Activated naive CD4-positive, alpha-beta T cell treated with anti-CD3 and anti-CD28 coated beads, Interleukin-2, amount 50 U/mL, for 72 hours (primary cell): ENCODE measurements at regions not wholly inside any gene's neighbourhood (a gene's known extent, or its start where the extent isn't known, plus 50 kb on each side); places are given as distances from the start of the nearest gene placed in this dataset.

Experiments used
- ATAC-seq, 2 donors: fragments of 150-1000 bp; cut with Tn5 transposase; 2 replicates each; pipeline ENCODE4 v1.10.0; 2021; ENCODE audit warnings: mild to moderate bottlenecking in 2 of 2, moderate library complexity in 2 of 2
- DNase-seq, 2 donors: peaks; one replicate each; pipeline ENCODE4 v3.0.0; 2021 to 2022; ENCODE audit warnings: low spot score in 2 of 2
- H3K27ac Mint-ChIP-seq, 2 donors: one replicate each; pipeline ENCODE4 v1.8.0; 2022; ENCODE audit warnings: mild to moderate bottlenecking in 2 of 2, mixed read lengths in 2 of 2
- H3K36me3 Mint-ChIP-seq, 2 donors: one replicate each; pipeline ENCODE4 v1.8.0; 2022; ENCODE audit warnings: mixed read lengths in 2 of 2
- H3K9me3 Mint-ChIP-seq, 2 donors: one replicate each; pipeline ENCODE4 v1.8.0; 2022; ENCODE audit warnings: mixed read lengths in 2 of 2

DNA sequence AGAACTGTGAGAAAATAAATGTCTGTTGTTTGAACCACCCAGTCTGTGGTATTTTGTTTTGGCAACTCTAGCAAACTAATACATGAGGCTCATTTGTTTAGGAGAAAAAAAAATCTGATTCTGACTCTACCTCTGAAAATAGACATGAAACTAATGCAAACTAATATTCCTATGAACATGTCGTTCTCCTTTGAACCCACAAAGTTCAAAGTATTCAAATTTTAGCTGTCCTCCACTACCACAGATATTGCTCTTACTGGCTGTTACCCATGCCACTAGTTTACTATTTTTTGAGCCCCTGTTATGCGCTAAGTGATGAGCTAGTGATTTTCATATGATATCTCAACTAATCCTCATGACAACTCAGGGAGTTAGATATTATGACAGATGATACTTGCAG lies 58.8 kb upstream of the ZNF804B start:
- no peak for ATAC-seq

DNA sequence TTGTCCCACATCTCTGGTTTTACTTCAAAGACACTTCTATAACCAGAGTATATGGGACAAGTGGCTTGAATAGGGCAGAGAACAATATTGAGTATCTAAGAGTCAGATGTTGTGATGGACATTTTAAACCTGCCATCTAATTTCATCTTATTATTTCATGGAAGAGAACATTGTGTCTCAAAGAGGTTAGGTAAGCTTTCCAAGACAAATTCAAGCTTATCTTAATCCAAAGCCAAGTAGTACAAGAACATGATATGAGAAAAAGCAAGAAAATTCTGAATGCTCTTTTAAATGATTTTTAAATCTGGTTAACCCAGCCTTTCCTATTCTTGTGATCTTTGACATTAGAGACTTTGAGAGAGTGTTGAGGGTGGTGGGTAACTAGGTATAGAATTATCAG lies 65.3 kb upstream of the ZNF804B start:
- Mint-ChIP-seq H3K27ac (no peak overlapping the region), H3K36me3 (no peaks in the 10 kb centered on the region), H3K9me3 (no peaks in the 10 kb centered on the region)
- ATAC-seq (no peak), DNase-seq (no peak)

More for the DNA sequence above, 58.8 kb upstream of the ZNF804B start:
- H3K36me3 Mint-ChIP-seq, result no peaks in the 10 kb centered on the region
- H3K27ac Mint-ChIP-seq, result no peak overlapping the region
- no peaks in the 10 kb centered on the region for H3K9me3 Mint-ChIP-seq
- no peak for DNase-seq

DNA sequence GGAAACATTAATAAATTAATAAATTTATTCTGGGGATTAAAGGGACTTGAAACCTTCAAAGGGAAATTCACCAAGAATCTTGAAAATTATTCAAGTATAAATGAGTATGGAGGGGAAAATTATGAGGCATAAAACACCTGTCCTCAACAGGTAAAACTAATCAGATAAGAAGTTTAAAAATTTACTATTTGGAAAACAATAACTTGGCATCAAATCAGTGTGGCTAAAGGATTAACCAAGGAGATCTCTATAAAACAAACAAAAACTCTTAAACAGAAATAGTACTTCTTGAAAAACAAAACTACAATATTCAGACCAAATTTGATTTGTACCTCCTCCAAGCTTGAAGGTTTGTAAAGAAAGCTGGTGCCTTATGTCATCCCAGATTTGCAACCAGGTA lies 66.4 kb upstream of the ZNF804B start:
- ATAC-seq, result no peak
- no peaks in the 10 kb centered on the region for H3K9me3 Mint-ChIP-seq
- DNase-seq, result no peak
- H3K27ac Mint-ChIP-seq, result no peak overlapping the region
- no peaks in the 10 kb centered on the region for H3K36me3 Mint-ChIP-seq

DNA sequence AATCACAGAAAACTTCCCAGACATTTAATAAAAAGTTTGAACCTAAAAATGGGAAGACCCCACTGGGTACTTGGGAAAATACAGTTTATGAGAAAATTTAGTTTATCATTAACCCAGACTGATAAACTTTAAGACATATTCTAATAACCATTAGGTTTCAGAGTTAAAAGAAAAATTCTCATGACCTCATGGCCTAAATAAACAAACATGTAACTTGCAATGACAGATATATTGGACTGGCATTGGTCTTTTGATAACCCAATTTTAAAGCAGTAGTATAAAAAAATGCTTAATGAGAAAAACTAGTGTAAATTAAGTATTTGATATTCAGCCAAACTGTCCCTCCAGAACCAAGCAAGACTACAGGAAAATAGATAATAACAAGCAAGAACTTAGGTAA lies 67.0 kb upstream of the ZNF804B start:
- Mint-ChIP-seq H3K9me3 (no peaks in the 10 kb centered on the region), H3K27ac (no peak overlapping the region), H3K36me3 (no peaks in the 10 kb centered on the region)
- ATAC-seq (no peak), DNase-seq (no peak)

DNA sequence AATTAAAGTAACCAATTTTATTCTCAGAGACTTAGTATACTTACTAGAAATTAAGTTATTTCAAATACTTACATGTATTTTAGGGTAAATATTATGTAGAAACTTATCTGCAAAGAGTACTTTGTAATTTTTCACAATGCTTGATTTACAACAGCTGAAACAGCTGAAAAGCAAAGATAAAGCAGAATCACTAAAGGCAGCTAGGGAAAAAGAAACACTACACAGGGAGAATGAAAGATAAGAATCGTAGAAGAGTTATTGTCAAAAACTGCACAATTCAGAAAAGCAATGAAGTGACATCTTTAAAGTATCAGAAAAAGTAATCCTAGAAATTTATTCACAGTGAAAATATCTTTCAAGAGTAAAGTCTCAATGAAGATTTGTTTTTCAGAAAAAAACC lies 69.7 kb upstream of the ZNF804B start:
- DNase-seq (no peak), ATAC-seq (no peak)
- Mint-ChIP-seq H3K27ac (no peak overlapping the region), H3K9me3 (peaks cover 0 to 2% of the 10 kb centered on the region in 2 donors), H3K36me3 (no peaks in the 10 kb centered on the region)

DNA sequence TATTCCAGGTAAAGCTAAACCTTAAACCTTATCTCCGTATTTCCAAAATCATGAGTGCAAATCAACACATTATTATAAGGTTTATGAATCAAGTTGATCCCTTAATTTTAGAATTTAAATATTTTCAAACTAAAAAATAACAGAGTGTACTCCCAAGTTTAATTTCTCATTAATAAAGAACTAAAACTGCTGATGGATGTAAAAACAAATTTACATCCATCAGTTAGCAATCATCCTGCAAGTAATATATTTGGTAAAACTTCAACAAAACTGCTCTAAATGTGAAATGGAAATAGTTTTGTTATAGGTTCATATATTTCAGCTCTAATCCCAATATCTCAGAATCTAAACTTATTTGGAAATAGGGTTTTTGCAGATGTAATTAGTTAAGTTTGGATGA lies 71.3 kb upstream of the ZNF804B start:
- H3K27ac Mint-ChIP-seq, result no peak overlapping the region
- DNase-seq (no peak), ATAC-seq (no peak)
- H3K36me3 Mint-ChIP-seq, result no peaks in the 10 kb centered on the region
- H3K9me3 Mint-ChIP-seq, result peaks cover 0 to 2% of the 10 kb centered on the region in 2 donors

DNA sequence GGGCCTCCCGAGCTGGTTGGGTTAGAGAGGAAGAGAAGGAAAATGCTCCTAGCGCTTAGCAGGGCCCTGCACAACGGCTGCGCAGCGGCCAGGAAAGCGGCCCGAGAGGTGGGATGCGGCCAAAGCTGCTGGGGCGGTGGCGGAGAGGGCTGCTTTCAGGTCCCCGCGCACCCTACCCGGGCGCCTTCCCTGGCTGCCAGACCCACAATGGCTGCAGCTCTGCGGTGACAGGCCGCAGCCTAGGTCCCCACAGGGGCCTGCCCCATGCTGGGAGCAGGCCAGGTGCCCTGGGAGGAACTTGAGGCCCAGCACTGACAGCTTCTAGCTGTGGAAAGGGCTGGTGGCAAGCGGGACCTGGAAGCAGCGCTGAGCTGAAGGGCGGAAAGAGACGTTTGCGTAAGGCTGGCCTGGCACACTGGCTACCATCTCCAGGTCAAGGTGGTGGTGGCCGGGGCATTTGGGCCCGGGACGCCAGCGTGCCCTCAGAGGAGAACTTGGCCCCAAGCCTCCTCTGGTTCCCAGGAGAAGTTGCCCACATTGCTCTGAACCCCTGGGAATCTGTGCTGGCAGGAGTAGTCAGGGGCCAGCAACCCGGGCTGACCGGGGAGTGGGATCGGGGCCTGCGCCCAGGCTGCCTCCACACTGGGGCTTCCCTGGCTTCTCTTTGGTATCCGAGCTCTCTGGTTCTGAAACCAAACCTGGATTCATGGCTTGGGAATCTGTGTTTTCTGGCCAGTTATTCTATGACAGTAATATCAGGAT lies 72.9 kb upstream of the ZNF804B start:
- no peak for ATAC-seq
- DNase-seq, result no peak
- Mint-ChIP-seq H3K9me3 (peaks cover 0 to 2% of the 10 kb centered on the region in 2 donors), H3K36me3 (no peaks in the 10 kb centered on the region), H3K27ac (no peak overlapping the region)

DNA sequence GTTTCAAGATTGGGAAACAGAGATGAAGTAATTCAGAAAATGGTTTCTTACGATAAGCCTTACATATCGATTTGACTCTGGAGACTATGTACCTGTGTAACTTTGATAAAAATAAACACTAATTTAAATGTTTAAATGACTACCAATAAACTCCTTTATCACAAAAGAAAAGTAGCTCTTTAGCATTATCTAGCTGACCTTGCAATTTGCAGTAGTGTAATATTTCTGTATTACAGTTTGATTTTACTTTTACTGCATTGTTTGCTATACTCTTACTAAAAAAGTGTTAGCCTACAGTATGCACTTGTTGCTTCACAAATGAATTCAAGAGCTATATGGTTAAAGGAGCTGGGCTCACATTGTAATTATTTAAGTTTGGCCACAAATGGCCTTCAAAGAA lies 77.8 kb upstream of the ZNF804B start:
- DNase-seq, result no peak
- H3K36me3 Mint-ChIP-seq, result no peaks in the 10 kb centered on the region
- no peak for ATAC-seq
- peaks cover 0 to 2% of the 10 kb centered on the region in 2 donors for H3K9me3 Mint-ChIP-seq
- no peak overlapping the region for H3K27ac Mint-ChIP-seq

DNA sequence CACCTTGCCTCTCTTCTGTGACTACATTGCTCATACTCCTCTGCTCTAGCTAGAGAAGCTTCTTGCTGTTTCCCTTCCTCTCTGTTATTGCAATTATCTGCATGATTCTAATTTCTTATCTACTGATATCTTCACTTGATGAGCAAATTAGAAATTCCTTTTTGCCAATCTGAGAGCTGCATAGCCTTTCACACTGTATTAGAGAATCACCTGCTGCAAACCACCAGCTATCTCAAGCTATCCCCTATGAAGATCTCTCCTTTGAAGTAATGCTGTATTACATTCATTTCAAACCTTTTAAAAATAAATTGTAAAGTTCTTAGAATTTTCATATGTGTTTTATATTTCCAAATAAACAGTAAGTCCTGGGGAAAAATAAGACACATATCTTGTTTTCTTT lies 89.0 kb upstream of the ZNF804B start:
- Mint-ChIP-seq H3K9me3 (peaks cover 0 to 8% of the 10 kb centered on the region in 2 donors), H3K36me3 (no peaks in the 10 kb centered on the region), H3K27ac (no peak overlapping the region)
- DNase-seq, result no peak
- no peak for ATAC-seq

DNA sequence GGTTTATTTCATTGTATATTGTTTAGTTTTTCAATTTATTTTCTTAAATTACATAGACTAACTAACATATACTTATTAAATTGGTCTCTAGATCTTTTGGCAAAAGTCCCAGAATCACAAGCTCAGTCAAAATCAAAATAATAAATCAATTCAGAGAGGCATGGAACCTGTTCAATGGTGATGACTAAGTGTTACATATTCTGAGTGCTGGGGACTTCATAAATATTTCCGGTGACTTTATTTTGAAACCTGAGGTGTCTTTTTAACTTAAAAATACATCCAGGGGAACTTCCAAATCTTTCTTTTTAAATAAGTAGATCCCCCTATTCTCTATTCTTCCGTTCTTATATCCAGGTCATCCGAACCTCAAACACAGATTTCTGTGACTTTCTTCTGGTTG lies 89.6 kb upstream of the ZNF804B start:
- Mint-ChIP-seq H3K27ac (no peak overlapping the region), H3K9me3 (peaks cover 0 to 8% of the 10 kb centered on the region in 2 donors), H3K36me3 (no peaks in the 10 kb centered on the region)
- DNase-seq (no peak), ATAC-seq (no peak)

DNA sequence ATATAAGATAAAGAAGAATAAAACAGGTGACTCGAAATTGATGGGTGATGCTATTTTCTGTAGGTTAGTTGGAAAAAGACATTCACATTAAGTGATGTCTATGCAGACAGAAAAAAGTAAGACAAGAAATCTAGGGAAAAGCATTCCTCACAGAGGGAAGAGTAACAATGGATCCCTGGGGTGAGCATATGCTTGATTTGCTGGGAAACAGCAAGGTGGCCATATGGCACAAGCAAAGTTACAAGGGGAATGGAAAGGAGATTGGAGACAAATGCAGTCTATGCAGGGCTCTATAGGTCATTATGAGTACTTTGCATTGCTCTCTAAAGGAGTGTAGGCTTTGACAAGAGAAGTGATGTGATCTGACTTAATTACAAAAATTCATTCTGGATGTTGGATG lies 90.9 kb upstream of the ZNF804B start:
- Mint-ChIP-seq H3K9me3 (no peaks in the 10 kb centered on the region), H3K27ac (no peak overlapping the region), H3K36me3 (no peaks in the 10 kb centered on the region)
- DNase-seq, result no peak
- ATAC-seq, result no peak

DNA sequence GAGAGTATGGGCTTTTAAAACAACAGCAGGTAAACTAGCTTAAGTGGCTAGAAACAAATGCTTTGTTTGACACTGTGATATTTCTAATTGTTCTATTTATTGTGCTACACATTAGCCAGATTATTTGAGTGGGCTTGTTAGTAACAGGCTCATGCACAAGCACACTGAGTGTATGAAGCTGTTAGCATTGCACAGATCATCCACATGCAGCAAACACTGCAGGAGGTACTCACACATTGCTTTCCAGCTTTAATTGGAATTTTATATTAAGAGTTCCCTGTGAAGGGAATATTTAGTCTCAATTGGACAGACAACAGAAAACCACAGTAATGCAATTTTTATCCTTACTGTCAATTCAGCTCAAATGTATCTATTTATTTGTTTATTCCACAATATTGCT lies 92.9 kb upstream of the ZNF804B start:
- ATAC-seq, result no peak
- Mint-ChIP-seq H3K27ac (no peak overlapping the region), H3K36me3 (no peaks in the 10 kb centered on the region), H3K9me3 (no peaks in the 10 kb centered on the region)
- DNase-seq, result no peak

DNA sequence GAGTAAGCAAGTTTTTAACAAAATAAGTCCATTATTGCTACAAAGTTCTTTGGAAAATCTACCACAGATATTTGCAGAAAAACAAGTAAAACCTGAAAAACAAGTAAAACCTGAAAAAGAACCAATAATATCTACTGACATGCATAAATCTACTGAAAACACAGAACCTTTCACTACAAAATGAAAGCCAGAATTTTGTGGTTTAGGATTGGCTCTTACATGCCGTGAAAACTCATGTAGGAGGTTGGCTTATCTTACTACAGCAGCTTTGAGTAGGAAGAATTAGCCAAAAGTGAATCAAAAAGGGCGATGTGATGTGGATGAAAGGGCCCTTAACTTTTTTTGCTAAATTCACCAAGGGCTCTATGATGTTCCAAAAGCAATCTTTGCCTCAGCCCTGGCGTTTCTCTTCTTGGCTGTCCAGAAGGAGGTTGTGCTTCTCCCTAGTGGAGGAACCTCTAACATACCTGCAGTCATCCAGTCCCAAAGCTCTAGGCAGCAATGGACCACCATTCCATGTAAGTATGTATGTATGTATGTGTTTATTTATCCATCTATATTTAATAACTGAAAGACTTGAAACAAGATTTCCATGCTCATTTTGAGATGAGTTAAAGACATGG lies 93.5 kb upstream of the ZNF804B start:
- Mint-ChIP-seq H3K27ac (no peak overlapping the region), H3K9me3 (no peaks in the 10 kb centered on the region), H3K36me3 (no peaks in the 10 kb centered on the region)
- DNase-seq (no peak), ATAC-seq (no peak)

DNA sequence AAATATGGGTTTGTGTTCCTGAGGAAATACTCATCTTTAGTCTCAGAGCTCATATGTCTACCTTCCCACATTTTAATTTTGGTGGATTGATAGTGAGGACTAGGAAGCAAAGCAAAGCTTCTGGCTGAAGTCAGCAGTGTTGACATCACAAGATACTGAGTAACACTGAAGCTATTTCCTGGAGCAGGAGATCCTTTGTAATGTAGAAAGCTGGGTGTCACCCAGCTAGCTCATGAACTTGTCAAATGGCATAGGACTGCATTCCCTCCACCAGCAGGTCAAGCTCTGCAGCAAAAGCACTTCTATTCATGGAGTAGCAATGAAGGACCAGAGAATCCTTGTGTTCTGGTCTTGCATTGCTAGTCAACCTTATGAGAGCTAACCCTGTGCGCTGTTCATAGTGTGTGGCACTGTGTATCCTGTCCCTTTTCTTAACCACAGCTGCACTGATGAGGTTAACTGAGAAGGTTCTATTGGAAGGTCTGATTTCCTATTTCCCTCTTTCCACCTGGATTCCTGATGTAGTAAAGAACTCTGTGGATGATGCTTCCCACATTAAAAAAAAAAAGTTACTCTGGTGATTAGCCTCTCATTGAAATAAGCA lies 94.8 kb upstream of the ZNF804B start:
- Mint-ChIP-seq H3K27ac (no peak overlapping the region), H3K36me3 (no peaks in the 10 kb centered on the region), H3K9me3 (no peaks in the 10 kb centered on the region)
- no peak for DNase-seq
- ATAC-seq, result no peak

DNA sequence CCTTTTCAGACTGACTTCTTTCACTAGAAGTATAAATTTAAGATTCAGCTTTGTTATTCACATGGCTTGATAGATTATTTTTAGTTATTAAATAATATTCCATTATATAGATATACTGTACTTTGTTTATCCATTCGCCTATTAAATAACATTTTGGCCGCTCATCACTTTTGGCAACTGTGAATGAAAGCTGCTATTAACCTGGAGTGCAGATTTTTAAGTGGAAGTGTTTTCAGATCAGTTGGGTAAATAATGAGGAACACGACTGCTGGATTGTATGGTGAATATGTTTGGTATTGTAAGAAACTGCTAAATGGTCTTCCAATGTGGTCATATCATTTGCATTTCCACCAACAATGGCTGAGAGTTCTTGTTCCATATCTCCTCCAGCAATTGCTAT lies 97.6 kb upstream of the ZNF804B start:
- no peak for DNase-seq

DNA sequence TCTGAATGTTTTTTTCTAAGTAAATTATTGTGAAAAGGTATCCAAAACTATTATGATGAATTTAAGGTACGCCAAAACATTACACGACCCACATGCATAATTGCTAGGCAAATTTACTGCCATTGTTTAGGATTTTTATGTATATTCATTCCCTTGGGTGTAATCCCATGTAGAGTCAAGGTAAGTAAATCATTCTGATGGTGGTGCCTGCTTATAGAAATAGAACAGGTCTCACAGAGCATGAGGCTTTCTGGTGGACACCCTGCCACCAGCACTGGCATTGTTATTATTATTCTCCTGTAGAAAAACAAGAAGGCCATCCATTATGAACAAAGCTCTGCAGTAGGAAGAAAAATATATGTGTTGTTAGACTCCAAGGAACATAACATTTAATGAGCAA lies 111.7 kb upstream of the ZNF804B start:
- peaks cover 8 to 9% of the 10 kb centered on the region in 2 donors for H3K9me3 Mint-ChIP-seq
- no peak overlapping the region for H3K27ac Mint-ChIP-seq
- DNase-seq (no peak), ATAC-seq (no peak)
- no peaks in the 10 kb centered on the region for H3K36me3 Mint-ChIP-seq

More for the DNA sequence above, 97.6 kb upstream of the ZNF804B start:
- no peaks in the 10 kb centered on the region for H3K36me3 Mint-ChIP-seq
- ATAC-seq, result no peak
- H3K27ac Mint-ChIP-seq, result no peak overlapping the region
- H3K9me3 Mint-ChIP-seq, result no peaks in the 10 kb centered on the region

DNA sequence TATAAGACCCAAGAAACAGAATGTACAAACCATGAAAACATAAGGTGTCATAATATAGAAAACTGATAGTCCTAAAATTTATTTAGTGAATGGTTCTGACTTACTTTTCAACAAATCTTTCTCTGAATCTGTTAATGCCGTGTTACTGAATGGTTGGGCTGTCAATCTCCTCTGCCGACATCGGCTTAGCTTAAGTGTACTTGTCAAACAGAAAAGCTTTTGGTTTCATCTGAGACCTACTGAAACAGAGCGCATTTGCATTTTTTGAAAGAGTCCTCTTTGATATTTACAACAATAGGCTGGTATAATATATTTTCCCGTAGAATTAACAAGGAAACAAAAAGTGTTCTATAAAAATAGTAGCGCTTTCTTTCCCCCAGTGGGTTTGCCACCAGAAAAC lies 120.9 kb upstream of the ZNF804B start:
- H3K36me3 Mint-ChIP-seq, result no peaks in the 10 kb centered on the region
- no peak overlapping the region for H3K27ac Mint-ChIP-seq
- no peak for ATAC-seq
- no peak for DNase-seq
- peaks cover 0 to 3% of the 10 kb centered on the region in 2 donors for H3K9me3 Mint-ChIP-seq

DNA sequence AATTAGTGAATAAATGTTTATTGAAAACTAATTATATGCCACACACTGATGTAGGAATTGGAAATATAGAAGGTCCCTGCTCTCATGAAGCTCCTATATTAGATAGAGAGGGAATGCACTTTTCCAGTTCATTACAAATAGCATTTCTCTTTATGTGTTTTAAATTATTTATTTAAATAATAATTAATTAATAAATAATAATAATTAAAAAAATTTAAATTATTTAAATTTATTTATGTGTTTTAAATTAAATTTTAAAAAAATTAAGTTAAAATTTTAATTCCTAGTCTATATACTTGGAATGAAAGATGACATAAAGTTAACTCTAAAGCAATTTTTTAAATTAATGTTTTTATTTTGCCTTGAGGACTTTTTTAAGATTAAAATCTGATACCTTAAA lies 121.7 kb upstream of the ZNF804B start:
- H3K9me3 Mint-ChIP-seq, result peaks cover 0 to 3% of the 10 kb centered on the region in 2 donors
- H3K36me3 Mint-ChIP-seq, result no peaks in the 10 kb centered on the region
- ATAC-seq, result no peak
- H3K27ac Mint-ChIP-seq, result no peak overlapping the region
- DNase-seq, result no peak
